Activated naive CD4-positive, alpha-beta T cell treated with anti-CD3 and anti-CD28 coated beads, Interleukin-2, amount 10 ng/mL, durations not matched to agents 7 days and 5 days (primary cell): ENCODE measurements at regions not wholly inside any gene's neighbourhood (a gene's known extent, or its start where the extent isn't known, plus 50 kb on each side); places are given as distances from the start of the nearest gene placed in this dataset.
"Not testable (repeated sequence)": the region's sequence is repeated elsewhere in the genome, so short reads cannot be mapped to it uniquely, and the experiment has no call there.

Experiments
- CTCF ChIA-PET: fragments of 350-600 bp; sonication (Branson Sonifier 250); formaldehyde crosslinking; loops from one replicate; lab custom pipeline; 2021; ENCODE audit warnings: antibody characterized with exemption; lab: Charles Lee
- DNase-seq: peaks from one replicate; pipeline ENCODE4 v3.0.0-alpha.2; 2020
- H3K27ac Mint-ChIP-seq: one replicate; pipeline ENCODE4 v1.8.0; 2021; ENCODE audit warnings: mild to moderate bottlenecking, moderate library complexity, mixed read lengths
- H3K27me3 Mint-ChIP-seq: one replicate; pipeline ENCODE4 v1.8.0; 2021; ENCODE audit warnings: mild to moderate bottlenecking, mixed read lengths
- H3K36me3 Mint-ChIP-seq: one replicate; pipeline ENCODE4 v1.8.0; 2021; ENCODE audit warnings: mixed read lengths
- H3K4me1 Mint-ChIP-seq: one replicate; pipeline ENCODE4 v1.8.0; 2021; ENCODE audit warnings: mixed read lengths
- H3K4me3 Mint-ChIP-seq: one replicate; pipeline ENCODE4 v1.8.0; 2021; ENCODE audit warnings: mild to moderate bottlenecking, moderate library complexity, mixed read lengths
- H3K9me3 Mint-ChIP-seq: one replicate; pipeline ENCODE4 v1.8.0; 2021; ENCODE audit warnings: mixed read lengths

- no peaks in the 10 kb centered on the region for H3K4me1 Mint-ChIP-seq
- H3K4me3 Mint-ChIP-seq, result no peak overlapping the region
- H3K27me3 Mint-ChIP-seq, result no peaks in the 10 kb centered on the region
- no peaks in the 10 kb centered on the region for H3K36me3 Mint-ChIP-seq
- CTCF ChIA-PET, result no interaction called here
- H3K9me3 Mint-ChIP-seq, result no peaks in the 10 kb centered on the region
- H3K27ac Mint-ChIP-seq, result no peak overlapping the region
- DNase-seq, result no peak
These were observed 109.6 kb upstream of the NGF start for GRCh38 chr1:115447672-115448071.

GRCh38 chr1:115445090-115445489, 107.0 kb upstream of the NGF start:
- Mint-ChIP-seq H3K36me3 (no peaks in the 10 kb centered on the region), H3K27me3 (no peaks in the 10 kb centered on the region), H3K4me1 (no peaks in the 10 kb centered on the region), H3K27ac (no peak overlapping the region), H3K4me3 (no peak overlapping the region), H3K9me3 (no peaks in the 10 kb centered on the region)
- no peak for DNase-seq
- CTCF ChIA-PET, result no interaction called here

DNA sequence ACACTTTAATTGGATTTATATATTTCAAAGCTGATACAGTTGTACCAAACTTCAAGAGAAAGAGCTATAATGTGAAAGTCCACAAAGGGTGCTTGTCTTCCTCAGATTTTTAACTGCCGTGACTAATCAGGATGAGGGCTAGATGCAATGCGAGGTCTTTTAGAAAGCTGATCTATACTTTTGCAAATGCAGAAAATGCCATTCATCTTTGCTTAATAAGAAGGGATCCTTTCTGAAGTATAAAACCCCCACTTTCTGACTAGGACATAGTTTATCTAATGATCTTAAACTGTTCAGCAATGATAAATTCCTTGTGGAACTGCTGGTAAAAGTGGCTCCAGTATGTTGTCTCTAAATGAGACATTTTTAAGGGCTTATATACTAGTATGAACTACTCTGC, 102.7 kb upstream of the NGF start:
- H3K27ac Mint-ChIP-seq, result no peak overlapping the region
- no peaks in the 10 kb centered on the region for H3K4me1 Mint-ChIP-seq
- CTCF ChIA-PET, result no interaction called here
- no peaks in the 10 kb centered on the region for H3K27me3 Mint-ChIP-seq
- H3K36me3 Mint-ChIP-seq, result no peaks in the 10 kb centered on the region
- H3K4me3 Mint-ChIP-seq, result no peak overlapping the region
- no peak for DNase-seq
- H3K9me3 Mint-ChIP-seq, result no peaks in the 10 kb centered on the region

DNA sequence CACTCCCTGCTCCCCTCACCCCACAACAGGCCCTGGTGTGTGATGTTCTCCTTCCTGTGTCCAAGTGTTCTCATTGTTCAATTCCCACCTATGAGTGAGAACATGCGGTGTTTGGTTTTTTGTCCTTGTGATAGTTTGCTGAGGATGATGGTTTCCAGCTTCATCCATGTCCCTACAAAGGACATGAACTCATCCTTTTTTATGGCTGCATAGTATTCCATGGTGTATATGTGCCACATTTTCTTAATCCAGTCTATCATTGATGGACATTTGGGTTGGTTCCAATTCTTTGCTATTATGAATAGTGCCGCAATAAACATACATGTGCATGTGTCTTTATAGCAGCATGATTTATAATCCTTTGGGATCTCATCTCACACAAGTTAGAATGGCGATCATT, 101.5 kb upstream of the NGF start:
- H3K4me1 Mint-ChIP-seq, DNase-seq, H3K4me3 Mint-ChIP-seq, H3K27ac Mint-ChIP-seq, CTCF ChIA-PET, H3K27me3 Mint-ChIP-seq, H3K9me3 Mint-ChIP-seq, H3K36me3 Mint-ChIP-seq: not testable (repeated sequence)

DNA sequence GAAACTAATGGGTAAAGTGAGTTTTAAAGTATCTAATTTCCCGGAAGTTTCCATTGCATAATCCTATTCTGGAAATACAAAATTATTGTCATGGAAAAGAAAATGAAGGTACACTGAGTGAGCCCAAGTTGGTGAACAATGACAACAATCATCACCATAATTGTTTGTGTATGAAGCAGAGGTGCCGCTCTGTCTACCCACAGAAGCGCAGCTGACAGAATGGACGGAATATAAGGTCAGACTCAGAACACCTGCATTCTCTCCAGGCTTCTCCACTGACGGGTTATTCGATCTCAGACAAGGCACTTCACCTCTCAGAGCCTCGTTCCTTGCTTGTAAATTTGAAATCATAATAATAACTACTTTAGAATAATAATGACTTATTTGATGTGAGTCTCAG, 99.1 kb upstream of the NGF start:
- no peak overlapping the region for H3K27ac Mint-ChIP-seq
- no peak for DNase-seq
- H3K36me3 Mint-ChIP-seq, result no peaks in the 10 kb centered on the region
- CTCF ChIA-PET, result no interaction called here
- H3K27me3 Mint-ChIP-seq, result no peaks in the 10 kb centered on the region
- no peak overlapping the region for H3K4me3 Mint-ChIP-seq
- no peaks in the 10 kb centered on the region for H3K9me3 Mint-ChIP-seq
- H3K4me1 Mint-ChIP-seq, result no peaks in the 10 kb centered on the region

- Mint-ChIP-seq H3K27ac (no peak overlapping the region), H3K36me3 (no peaks in the 10 kb centered on the region), H3K9me3 (no peaks in the 10 kb centered on the region), H3K4me1 (no peaks in the 10 kb centered on the region), H3K4me3 (no peak overlapping the region), H3K27me3 (no peaks in the 10 kb centered on the region)
- DNase-seq, result no peak
- CTCF ChIA-PET, result no interaction called here
These were observed 98.5 kb upstream of the NGF start for GRCh38 chr1:115436596-115436995.

DNA sequence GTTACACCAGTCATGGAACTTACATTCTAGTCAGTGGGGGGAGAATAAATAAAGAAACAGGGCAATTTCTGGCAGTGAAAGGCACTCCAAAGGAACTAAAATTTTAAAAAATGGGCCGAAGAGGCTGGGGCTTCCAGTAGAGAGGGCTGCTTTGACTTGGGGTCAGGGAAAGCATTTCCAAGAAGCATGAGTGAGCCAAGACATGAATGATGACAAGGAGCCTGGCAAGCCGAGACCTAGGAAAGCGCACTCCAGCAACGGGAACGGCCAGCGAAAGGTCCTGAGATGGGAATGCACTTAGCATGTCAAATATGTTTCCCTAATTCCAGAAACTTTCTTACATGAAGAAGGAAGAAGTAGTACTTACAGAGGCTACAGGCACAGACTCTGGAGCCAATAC, 95.4 kb upstream of the NGF start:
- CTCF ChIA-PET, result no interaction called here
- H3K27me3 Mint-ChIP-seq, result no peaks in the 10 kb centered on the region
- no peaks in the 10 kb centered on the region for H3K4me1 Mint-ChIP-seq
- no peak for DNase-seq
- no peaks in the 10 kb centered on the region for H3K36me3 Mint-ChIP-seq
- no peak overlapping the region for H3K27ac Mint-ChIP-seq
- H3K9me3 Mint-ChIP-seq, result no peaks in the 10 kb centered on the region
- H3K4me3 Mint-ChIP-seq, result no peak overlapping the region

GRCh38 chr1:115432061-115432460, 94.0 kb upstream of the NGF start:
- H3K9me3 Mint-ChIP-seq, result no peaks in the 10 kb centered on the region
- no peaks in the 10 kb centered on the region for H3K27me3 Mint-ChIP-seq
- CTCF ChIA-PET, result no interaction called here
- H3K4me3 Mint-ChIP-seq, result no peak overlapping the region
- H3K27ac Mint-ChIP-seq, result no peak overlapping the region
- H3K36me3 Mint-ChIP-seq, result no peaks in the 10 kb centered on the region
- H3K4me1 Mint-ChIP-seq, result no peaks in the 10 kb centered on the region
- DNase-seq, result no peak

GRCh38 chr1:115430441-115431158, 92.6 kb upstream of the NGF start:
- CTCF ChIA-PET, result no interaction called here
- no peaks in the 10 kb centered on the region for H3K36me3 Mint-ChIP-seq
- H3K9me3 Mint-ChIP-seq, result no peaks in the 10 kb centered on the region
- no peak for DNase-seq
- H3K4me3 Mint-ChIP-seq, result no peak overlapping the region
- H3K4me1 Mint-ChIP-seq, result no peaks in the 10 kb centered on the region
- H3K27me3 Mint-ChIP-seq, result no peaks in the 10 kb centered on the region
- H3K27ac Mint-ChIP-seq, result no peak overlapping the region

DNA sequence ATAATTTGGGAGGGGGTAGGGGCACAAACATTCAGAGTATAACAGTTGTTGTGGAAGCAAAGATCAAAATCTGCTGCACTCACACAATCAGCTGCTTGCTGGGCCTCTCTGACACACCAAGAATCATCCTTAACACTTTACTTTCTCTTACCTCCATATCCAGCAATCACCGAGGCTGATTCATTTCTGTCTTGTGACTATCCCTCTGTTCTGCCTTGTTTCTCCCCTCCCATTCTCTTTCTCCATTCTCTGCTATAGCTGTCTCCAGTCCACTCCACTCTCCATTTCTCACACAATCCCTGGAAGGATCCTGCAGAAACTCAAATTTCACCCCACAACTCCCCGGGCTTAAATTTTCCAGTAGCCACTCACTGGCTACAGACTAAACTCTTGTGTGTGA, 91.8 kb upstream of the NGF start:
- no peak overlapping the region for H3K4me3 Mint-ChIP-seq

DNA sequence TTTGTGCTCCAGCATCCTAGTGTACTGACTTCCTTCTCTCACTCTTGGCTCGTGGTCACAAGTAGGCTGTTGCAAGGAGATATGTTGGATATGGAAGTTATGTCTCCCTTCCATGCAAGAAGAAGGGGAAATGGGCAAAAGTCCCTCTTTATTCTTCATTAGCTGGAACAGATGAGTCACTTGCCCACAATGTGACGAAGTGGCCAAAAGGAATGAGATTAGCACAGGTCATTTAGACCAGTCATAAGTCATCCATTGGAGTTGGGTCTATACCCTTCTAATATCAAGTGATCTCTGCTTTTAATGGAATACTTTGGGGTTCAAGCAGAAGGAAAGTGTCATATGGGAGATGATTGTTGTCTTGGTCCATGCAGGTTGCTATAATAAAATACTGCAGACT, 91.2 kb upstream of the NGF start:
- CTCF ChIA-PET, result no interaction called here
- Mint-ChIP-seq H3K36me3 (no peaks in the 10 kb centered on the region), H3K27me3 (peaks cover 5% of the 10 kb centered on the region), H3K27ac (no peak overlapping the region), H3K9me3 (no peaks in the 10 kb centered on the region), H3K4me3 (no peak overlapping the region), H3K4me1 (no peaks in the 10 kb centered on the region)
- DNase-seq, result no peak

More for the DNA sequence above, 91.8 kb upstream of the NGF start:
- H3K4me1 Mint-ChIP-seq, result no peaks in the 10 kb centered on the region
- H3K9me3 Mint-ChIP-seq, result no peaks in the 10 kb centered on the region
- no peak for DNase-seq
- no peaks in the 10 kb centered on the region for H3K36me3 Mint-ChIP-seq
- no peaks in the 10 kb centered on the region for H3K27me3 Mint-ChIP-seq
- H3K27ac Mint-ChIP-seq, result no peak overlapping the region
- CTCF ChIA-PET, result no interaction called here

- Mint-ChIP-seq H3K4me3 (no peak overlapping the region), H3K9me3 (no peaks in the 10 kb centered on the region), H3K27ac (no peak overlapping the region), H3K36me3 (no peaks in the 10 kb centered on the region), H3K4me1 (no peaks in the 10 kb centered on the region), H3K27me3 (peaks cover 7% of the 10 kb centered on the region)
- CTCF ChIA-PET, result no interaction called here
- DNase-seq, result no peak
These were observed 90.6 kb upstream of the NGF start for GRCh38 chr1:115428676-115429075.

- H3K27me3 Mint-ChIP-seq, result peaks cover 7% of the 10 kb centered on the region
- DNase-seq, result no peak
- H3K36me3 Mint-ChIP-seq, result no peaks in the 10 kb centered on the region
- H3K4me3 Mint-ChIP-seq, result no peak overlapping the region
- CTCF ChIA-PET, result no interaction called here
- H3K27ac Mint-ChIP-seq, result no peak overlapping the region
- H3K4me1 Mint-ChIP-seq, result no peaks in the 10 kb centered on the region
- H3K9me3 Mint-ChIP-seq, result no peaks in the 10 kb centered on the region
These were observed 90.2 kb upstream of the NGF start for GRCh38 chr1:115428256-115428655.

DNA sequence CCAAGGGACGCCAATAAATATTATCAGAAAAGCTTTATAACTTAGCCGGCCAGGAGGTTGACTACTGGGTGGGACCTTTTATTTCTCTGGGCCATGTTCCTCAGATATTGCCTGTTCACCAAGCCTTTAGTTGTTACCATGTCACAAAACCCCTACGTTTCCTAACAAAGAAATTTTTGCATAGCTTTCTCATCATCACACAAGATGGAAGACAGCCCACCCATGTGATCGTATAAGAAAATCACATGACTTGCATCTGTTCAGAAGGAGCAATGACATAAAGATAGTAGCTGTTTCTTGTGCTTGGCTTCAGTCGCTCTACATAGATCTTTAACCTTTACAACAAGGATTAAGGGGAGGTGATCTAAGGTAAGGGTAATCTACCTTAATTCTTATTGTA, 88.9 kb upstream of the NGF start:
- no peaks in the 10 kb centered on the region for H3K36me3 Mint-ChIP-seq
- H3K4me3 Mint-ChIP-seq, result no peak overlapping the region
- no peak for DNase-seq
- peaks cover 7% of the 10 kb centered on the region for H3K27me3 Mint-ChIP-seq
- H3K27ac Mint-ChIP-seq, result no peak overlapping the region
- no peaks in the 10 kb centered on the region for H3K4me1 Mint-ChIP-seq
- CTCF ChIA-PET, result interaction anchor here (0.6 kb wide), 1 partner anchor 228 kb away, joined by 3 read pairs; no protein-coding TSS in a partner anchor
- H3K9me3 Mint-ChIP-seq, result no peaks in the 10 kb centered on the region

DNA sequence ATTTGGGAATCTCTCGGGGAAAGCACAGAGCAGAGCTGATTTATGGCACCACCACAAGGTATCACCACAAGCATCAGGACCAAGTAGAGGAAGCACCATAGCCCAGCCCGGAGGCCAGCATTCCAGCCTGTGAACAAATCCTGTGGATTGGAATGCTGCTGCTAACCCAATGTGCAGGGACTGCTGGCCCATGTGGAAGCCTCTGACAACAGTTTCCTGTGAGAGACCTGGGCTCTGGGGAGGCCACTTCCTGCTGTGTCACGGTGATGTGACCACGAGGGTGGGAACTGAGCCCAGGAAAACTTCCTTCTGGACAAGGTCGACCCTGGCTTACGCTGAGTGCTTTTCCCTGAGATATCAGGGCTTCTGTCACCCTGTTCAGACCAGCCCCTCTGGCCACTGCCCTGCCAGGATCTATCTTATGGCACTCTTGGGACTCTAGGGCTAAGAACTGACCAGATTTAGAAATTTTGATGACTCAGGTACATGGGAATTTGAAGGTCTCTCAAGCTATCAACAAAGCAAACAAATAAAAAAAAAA, 88.3 kb upstream of the NGF start:
- CTCF ChIA-PET, result no interaction called here
- no peak for DNase-seq

More for the DNA sequence above, 88.3 kb upstream of the NGF start:
- Mint-ChIP-seq H3K4me3 (no peak overlapping the region), H3K9me3 (no peaks in the 10 kb centered on the region), H3K36me3 (no peaks in the 10 kb centered on the region), H3K4me1 (no peaks in the 10 kb centered on the region), H3K27me3 (peaks cover 7% of the 10 kb centered on the region), H3K27ac (no peak overlapping the region)
